Dermis blood vessel endothelial cell (primary cell): ENCODE measurements at regions not wholly inside any gene's neighbourhood (a gene's known extent, or its start where the extent isn't known, plus 50 kb on each side); places are given as distances from the start of the nearest gene placed in this dataset.

Experiments used
- DNase-seq: peaks from one replicate; pipeline ENCODE4 v3.0.0; 2010

GRCh38 chr13:111927181-111927540 is 139.8 kb upstream of the SOX1 start:
- DNase-seq: no peak

GRCh38 chr13:111929036-111929616 is 137.8 kb upstream of the SOX1 start:
- DNase-seq: no peak

- DNase-seq: no peak
Observed at GRCh38 chr13:111936267-111936925, 130.6 kb upstream of the SOX1 start.

GRCh38 chr13:111937777-111938311 is 129.1 kb upstream of the SOX1 start:
- DNase-seq: no peak

- no peak for DNase-seq
Observed at GRCh38 chr13:111938741-111939665, 127.9 kb upstream of the SOX1 start.

GRCh38 chr13:111939666-111940278 is 127.2 kb upstream of the SOX1 start:
- DNase-seq: no peak

- no peak for DNase-seq
Observed at GRCh38 chr13:111940892-111941291, 126.1 kb upstream of the SOX1 start.

- no peak for DNase-seq
Observed at GRCh38 chr13:111941845-111942447, 125.0 kb upstream of the SOX1 start.

- DNase-seq: no peak
Observed at GRCh38 chr13:111943229-111943795, 123.6 kb upstream of the SOX1 start.

- no peak for DNase-seq
Observed at GRCh38 chr13:111944171-111944583, 122.8 kb upstream of the SOX1 start.

GRCh38 chr13:111945086-111945485 is 121.9 kb upstream of the SOX1 start:
- DNase-seq: no peak

- no peak for DNase-seq
Observed at GRCh38 chr13:111946214-111946613, 120.7 kb upstream of the SOX1 start.

- DNase-seq: no peak
Observed at GRCh38 chr13:111947026-111947810, 119.7 kb upstream of the SOX1 start.

GRCh38 chr13:111947876-111948275 is 119.1 kb upstream of the SOX1 start:
- no peak for DNase-seq

- no peak for DNase-seq
Observed at GRCh38 chr13:111948281-111948680, 118.7 kb upstream of the SOX1 start.

GRCh38 chr13:111948811-111949210 is 118.1 kb upstream of the SOX1 start:
- DNase-seq: no peak

GRCh38 chr13:111949311-111949710 is 117.6 kb upstream of the SOX1 start:
- DNase-seq: no peak

- DNase-seq: no peak
Observed at GRCh38 chr13:111950697-111951096, 116.3 kb upstream of the SOX1 start.

- DNase-seq: no peak
Observed at GRCh38 chr13:111952032-111952431, 114.9 kb upstream of the SOX1 start.

- no peak for DNase-seq
Observed at GRCh38 chr13:111952814-111953213, 114.1 kb upstream of the SOX1 start.

GRCh38 chr13:111953546-111954178 is 113.3 kb upstream of the SOX1 start:
- no peak for DNase-seq
